ENCODE measurements at regions not wholly inside any gene's neighbourhood (a gene's known extent, or its start where the extent isn't known, plus 50 kb on each side); places are given as distances from the start of the nearest gene placed in this dataset.

- no peak for TF ChIP-seq ZNF274 (IDR thresholded peaks at IDR 0.05; ENCODE audit: low read depth, low read length)
- H3K4me3 ChIP-seq (ENCODE audit: low read length): no peak overlapping the region
These were observed 50.9 kb upstream of the RAP1GDS1 start for GRCh38 chr4:98210281-98210680.

DNA sequence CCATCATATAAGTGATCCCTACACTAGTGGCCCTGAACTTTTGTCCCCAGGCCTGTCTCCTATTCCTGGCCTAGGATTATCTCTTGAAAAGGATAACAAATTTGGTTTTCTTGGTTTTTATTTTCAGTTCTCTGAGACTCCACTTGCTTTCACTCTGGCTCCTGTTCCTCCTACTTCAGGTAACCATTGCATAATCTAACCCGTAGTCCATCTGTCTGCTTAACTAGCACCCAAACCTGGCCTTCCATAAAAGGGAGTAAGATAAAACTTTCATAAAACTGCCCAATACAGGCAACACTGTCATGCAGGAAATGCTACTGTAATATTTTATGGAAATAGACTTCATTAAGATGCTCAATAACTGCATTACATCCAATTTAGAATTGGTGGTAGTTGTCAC, 52.1 kb upstream of the RAP1GDS1 start:
- no peak for TF ChIP-seq ZNF274 (IDR thresholded peaks at IDR 0.05; ENCODE audit: low read depth, low read length)
- H3K4me3 ChIP-seq (ENCODE audit: low read length): no peak overlapping the region

DNA sequence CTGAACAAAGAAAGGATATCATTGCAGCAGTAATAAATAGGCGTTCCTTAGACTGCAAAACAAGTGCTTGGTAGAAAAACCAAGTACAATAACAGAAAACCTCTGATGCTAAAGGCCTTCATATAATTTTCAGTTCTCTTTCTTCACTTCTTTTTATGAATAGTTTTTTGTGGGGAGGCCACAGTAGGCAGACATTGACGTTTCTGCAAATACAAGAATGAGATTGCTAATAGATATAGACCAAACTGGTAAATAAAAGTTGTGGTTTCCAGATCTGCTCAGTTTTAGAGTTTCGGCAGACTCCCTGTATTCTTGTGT, 57.0 kb upstream of the RAP1GDS1 start:
- no peak overlapping the region for H3K4me3 ChIP-seq (ENCODE audit: low read length)
- TF ChIP-seq ZNF274 (IDR thresholded peaks at IDR 0.05; ENCODE audit: low read depth, low read length): no peak

DNA sequence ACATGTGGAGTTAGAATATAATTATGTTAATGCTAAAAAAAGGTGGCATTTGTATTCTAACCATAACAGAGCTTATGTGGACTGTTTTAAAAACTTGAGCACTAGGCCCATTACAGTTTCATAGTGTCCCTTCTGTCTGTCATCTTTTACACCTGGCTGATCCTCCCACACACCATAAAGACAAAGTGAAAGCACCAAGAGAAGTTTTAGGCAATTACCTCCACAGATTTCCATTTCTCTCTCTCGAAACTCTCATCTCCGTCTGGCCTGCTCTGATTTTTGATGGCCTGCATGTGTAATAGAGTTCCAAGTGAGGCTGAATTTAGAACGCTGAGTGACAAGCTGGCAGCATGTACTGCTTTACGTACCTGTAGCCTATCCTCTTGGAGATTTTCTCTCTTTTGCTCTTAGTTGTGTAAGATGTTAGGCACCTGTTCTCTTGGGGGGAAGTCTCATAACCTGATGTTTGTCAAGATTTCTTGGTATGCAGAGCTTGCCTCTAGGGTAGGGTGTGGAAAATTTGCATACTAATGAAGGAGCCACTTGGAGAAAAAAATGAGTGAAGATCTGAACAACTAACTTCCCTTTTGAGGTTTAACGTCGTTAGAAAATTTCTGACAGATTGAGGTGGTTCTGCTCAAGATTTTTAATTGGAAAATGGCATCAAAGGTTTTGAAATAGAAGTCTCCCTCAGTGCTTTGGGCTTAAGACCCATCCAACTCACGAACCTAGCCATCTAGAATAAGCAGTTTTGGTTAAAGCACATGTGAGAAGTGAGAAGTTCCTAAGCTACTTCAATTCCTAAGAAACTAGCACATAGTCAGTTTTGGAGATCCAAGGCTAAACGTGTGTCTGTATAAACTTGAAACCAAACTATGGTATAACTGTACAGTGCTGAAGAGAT, 57.6 kb upstream of the RAP1GDS1 start:
- TF ChIP-seq ZNF274 (IDR thresholded peaks at IDR 0.05; ENCODE audit: low read depth, low read length): no peak
- H3K4me3 ChIP-seq (ENCODE audit: low read length): peak overlapping the region; percentile 54; the same call in 1 of the 2 replicates

- no peak for TF ChIP-seq ZNF274 (IDR thresholded peaks at IDR 0.05; ENCODE audit: low read depth, low read length)
- H3K4me3 ChIP-seq (ENCODE audit: low read length): no peak overlapping the region
These were observed 58.3 kb upstream of the RAP1GDS1 start for GRCh38 chr4:98202907-98203306.

DNA sequence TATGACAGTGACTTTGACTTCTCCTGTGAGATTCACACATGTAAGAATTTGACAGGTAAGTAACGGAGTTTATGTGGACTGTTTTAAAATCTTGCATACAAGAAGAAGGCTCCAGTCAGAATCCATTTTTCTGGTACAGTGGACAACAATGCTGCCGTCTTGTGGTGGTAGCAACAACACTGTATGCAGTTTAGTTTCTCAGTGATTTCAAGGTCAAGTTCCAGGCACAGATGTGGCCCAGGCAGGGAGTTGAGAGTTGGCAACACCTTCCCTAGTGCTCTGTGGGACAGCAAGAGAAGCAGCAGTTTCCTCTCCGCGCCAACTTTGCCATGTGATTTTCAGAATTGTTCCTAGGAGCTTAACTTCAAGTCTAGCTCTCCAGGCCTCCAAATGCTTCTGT, 56.0 kb upstream of the STPG2 start:
- no peak overlapping the region for H3K4me3 ChIP-seq (ENCODE audit: low read length)
- no peak for TF ChIP-seq ZNF274 (IDR thresholded peaks at IDR 0.05; ENCODE audit: low read depth, low read length)

DNA sequence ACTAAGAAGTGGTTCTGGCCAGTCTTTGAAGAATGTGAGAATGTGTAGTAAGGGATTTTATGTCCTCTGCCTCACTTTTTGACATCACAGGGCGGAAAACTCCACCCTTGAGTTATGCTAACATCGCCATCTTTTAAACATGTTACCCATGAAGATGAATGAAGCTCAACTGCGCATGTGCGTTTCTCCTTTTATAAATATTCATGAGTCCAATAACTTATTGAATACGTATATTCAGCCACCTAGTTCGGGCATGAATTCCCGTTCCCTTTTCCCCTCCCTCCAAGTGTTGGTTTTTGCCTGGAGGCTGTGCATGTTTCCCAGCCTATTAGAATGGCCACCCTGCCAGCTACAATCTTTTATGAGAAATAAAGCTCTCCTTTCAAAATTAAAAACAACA, 51.7 kb upstream of the STPG2 start:
- no peak overlapping the region for H3K4me3 ChIP-seq (ENCODE audit: low read length)
- TF ChIP-seq ZNF274 (IDR thresholded peaks at IDR 0.05; ENCODE audit: low read depth, low read length): no peak

GRCh38 chr4:98193459-98194105, 50.3 kb upstream of the STPG2 start:
- no peak for TF ChIP-seq ZNF274 (IDR thresholded peaks at IDR 0.05; ENCODE audit: low read depth, low read length)

More at GRCh38 chr4:98193459-98194105, 50.3 kb upstream of the STPG2 start:
- H3K4me3 ChIP-seq (ENCODE audit: low read length): no peak overlapping the region

Measured in GM08714 (cell line).